GM23338 (cell line): ENCODE measurements at regions not wholly inside any gene's neighbourhood (a gene's known extent, or its start where the extent isn't known, plus 50 kb on each side); places are given as distances from the start of the nearest gene placed in this dataset.

Experiments
- ATAC-seq: fragments of 200-7000 bp; cut with Tn5 transposase; 3 replicates; pipeline ENCODE4 v1.9.1; 2020
- DNase-seq: peaks from one replicate; pipeline ENCODE4 v3.0.0-alpha.2; 2015; ENCODE audit warnings: low spot score
- H2AFZ ChIP-seq: fragments of 200-600 bp; sonication (generic); 2 replicates; pipeline ENCODE4 v1.8.0; 2016; ENCODE audit warnings: antibody characterized with exemption, mild to moderate bottlenecking, moderate library complexity
- H3F3A ChIP-seq: fragments of 200-600 bp; sonication (generic); replicated peaks from 2 replicates; pipeline ENCODE4 v1.8.0; 2017; ENCODE audit warnings: antibody characterized with exemption, mixed run types, low read depth
- H3K27ac ChIP-seq: fragments of 200-600 bp; sonication (generic); 2 replicates; pipeline ENCODE4 v1.6.1; 2016; ENCODE audit warnings: low read depth
- H3K27me3 ChIP-seq: fragments of 200-600 bp; sonication (generic); 2 replicates; pipeline ENCODE4 v1.8.0; 2016; ENCODE audit warnings: mild to moderate bottlenecking, mixed run types, moderate library complexity; ENCODE audit not compliant: insufficient read depth
- H3K36me3 ChIP-seq: fragments of 200-600 bp; sonication (generic); 2 replicates; pipeline ENCODE4 v1.8.0; 2016; ENCODE audit warnings: mild to moderate bottlenecking; ENCODE audit not compliant: insufficient read depth
- H3K4me1 ChIP-seq: fragments of 200-600 bp; sonication (generic); 2 replicates; pipeline ENCODE4 v1.8.0; 2016; ENCODE audit warnings: mild to moderate bottlenecking, moderate library complexity; ENCODE audit not compliant: insufficient read depth
- H3K4me2 ChIP-seq: fragments of 200-600 bp; sonication (generic); 2 replicates; pipeline ENCODE4 v1.7.1; 2017; ENCODE audit warnings: mixed run types
- H3K4me3 ChIP-seq: fragments of 200-600 bp; sonication (generic); 2 replicates; pipeline ENCODE4 v1.6.1; 2016; ENCODE audit warnings: mixed run types
- H3K79me2 ChIP-seq: fragments of 200-600 bp; sonication (generic); replicated peaks from 2 replicates; pipeline ENCODE4 v1.8.0; 2017; ENCODE audit warnings: mild to moderate bottlenecking; ENCODE audit not compliant: insufficient read depth
- H3K9me2 ChIP-seq: fragments of 200-600 bp; sonication (generic); 2 replicates; pipeline ENCODE4 v1.8.0; 2017; ENCODE audit not compliant: insufficient read depth
- H4K20me1 ChIP-seq: fragments of 200-600 bp; sonication (generic); replicated peaks from 2 replicates; pipeline ENCODE4 v1.8.0; 2017; ENCODE audit warnings: mild to moderate bottlenecking; ENCODE audit not compliant: insufficient read depth
- H3K27ac Mint-ChIP-seq: 2 replicates; pipeline ENCODE4 v1.8.0; 2020; ENCODE audit warnings: inconsistent platforms, mild to moderate bottlenecking, moderate library complexity, mixed read lengths
- H3K27me3 Mint-ChIP-seq: 3 replicates; pipeline ENCODE4 v1.8.0; 2022; ENCODE audit warnings: low read depth, mild to moderate bottlenecking, moderate library complexity, mixed read lengths, inconsistent platforms; ENCODE audit not compliant: insufficient read depth, poor library complexity
- H3K36me3 Mint-ChIP-seq: 3 replicates; pipeline ENCODE4 v1.8.0; 2021; ENCODE audit warnings: low read depth, mild to moderate bottlenecking, inconsistent platforms, moderate library complexity, mixed read lengths
- H3K4me1 Mint-ChIP-seq: 3 replicates; pipeline ENCODE4 v1.8.0; 2020; ENCODE audit warnings: mild to moderate bottlenecking, inconsistent platforms, mixed read lengths
- H3K4me3 Mint-ChIP-seq: 3 replicates; pipeline ENCODE4 v1.8.0; 2021; ENCODE audit warnings: moderate library complexity, mild to moderate bottlenecking, inconsistent platforms, mixed read lengths
- H3K9me3 Mint-ChIP-seq: 3 replicates; pipeline ENCODE4 v1.8.0; 2020; ENCODE audit warnings: moderate library complexity, mild to moderate bottlenecking, inconsistent platforms, mixed read lengths
- CTCF ChIP-seq, 2 experiments: fragments of 200-600 bp in 1 of 2; sonication (generic) in 1 of 2; conservative IDR thresholded peaks; 2 replicates each; pipeline versions ENCODE4 v1.5.1 to v1.6.1; 2016 to 2017; ENCODE audit warnings: antibody characterized with exemption in 2 of 2, low read depth in 2 of 2, mild to moderate bottlenecking in 2 of 2, moderate library complexity in 1 of 2
- ETS1 ChIP-seq: IDR thresholded peaks from 2 replicates; pipeline ENCODE4 v1.6.1; 2016; ENCODE audit warnings: antibody characterized with exemption
- EZH2phosphoT487 ChIP-seq: fragments of 200-600 bp; sonication (generic); IDR thresholded peaks from one replicate; pipeline ENCODE4 v1.8.1; 2018; ENCODE audit warnings: antibody characterized with exemption; ENCODE audit not compliant: unreplicated experiment
- JUNB ChIP-seq: IDR thresholded peaks from one replicate; pipeline ENCODE4 v1.6.1; 2016; ENCODE audit warnings: antibody characterized with exemption; ENCODE audit not compliant: unreplicated experiment
- STAT1 ChIP-seq: IDR thresholded peaks from one replicate; pipeline ENCODE4 v1.6.1; 2016; ENCODE audit warnings: antibody characterized with exemption; ENCODE audit not compliant: unreplicated experiment
- ZNF331 ChIP-seq: fragments of 250-450 bp; sonication (Bioruptor Pico); IDR thresholded peaks from 2 replicates; pipeline ENCODE4 v1.5.0; 2020; ENCODE audit warnings: low read depth, mild to moderate bottlenecking, moderate library complexity
- ZNF462 ChIP-seq: fragments of 250-450 bp; sonication (Bioruptor Pico); IDR thresholded peaks from 2 replicates; pipeline ENCODE4 v1.5.0; 2020; ENCODE audit warnings: mild to moderate bottlenecking, moderate library complexity

- DNase-seq (no peak), ATAC-seq (no peak)
- H3K4me3 Mint-ChIP-seq = no peak overlapping the region
- Histone ChIP-seq H4K20me1 (no peaks in the 10 kb centered on the region), H3K9me2 (no peaks in the 10 kb centered on the region), H2AFZ (no peak overlapping the region), H3K27ac (no peak overlapping the region), H3K79me2 (no peaks in the 10 kb centered on the region), H3K27me3 (no peaks in the 10 kb centered on the region), H3F3A (no peaks in the 10 kb centered on the region), H3K36me3 (no peaks in the 10 kb centered on the region), H3K4me3 (no peak overlapping the region), H3K4me2 (no peak overlapping the region), H3K4me1 (no peaks in the 10 kb centered on the region)
- no peak overlapping the region for H3K27ac Mint-ChIP-seq
- no peaks in the 10 kb centered on the region for H3K27me3 Mint-ChIP-seq
- H3K36me3 Mint-ChIP-seq = no peaks in the 10 kb centered on the region
- H3K4me1 Mint-ChIP-seq = no peaks in the 10 kb centered on the region
- no peak for TF ChIP-seq JUNB
- TF ChIP-seq STAT1 = no peak
- TF ChIP-seq ETS1 = no peak
- TF ChIP-seq ZNF331 (CRISPR knock-in tag) = no peak
- no peak for TF ChIP-seq ZNF462
- TF ChIP-seq EZH2phosphoT487 = no peak
- peak; percentile 50 to 65 for TF ChIP-seq CTCF (conservative IDR thresholded peaks at IDR 0.05; ENCODE audit: low read depth in 2 of 2)
- no peaks in the 10 kb centered on the region for H3K9me3 Mint-ChIP-seq
Measured at GRCh38 chr4:114378305-114378903, 220.2 kb upstream of the UGT8 start.
